ENCODE measurements at regions not wholly inside any gene's neighbourhood (a gene's known extent, or its start where the extent isn't known, plus 50 kb on each side); places are given as distances from the start of the nearest gene placed in this dataset.

GRCh38 chr2:104016801-104017200 is 837.1 kb upstream of the POU3F3 start:
- POLR2A ChIA-PET = no interaction called here
- no TSS peak for BruUV-seq (replicated peaks)
- no peak overlapping the region for H2AFZ ChIP-seq (ENCODE audit: low read depth, low read length, poor library complexity, severe bottlenecking)

More at GRCh38 chr2:104016801-104017200, 837.1 kb upstream of the POU3F3 start:
- H3K9me3 ChIP-seq (ENCODE audit: control insufficient read depth in 1 of 2, insufficient read depth in 1 of 2, low read depth in 1 of 2, low read length in 2 of 2) = peaks cover 6 to 8% of the 10 kb centered on the region in 2 experiments; a peak in 2 of 4 replicates
- ATAC-seq (no peak), DNase-seq (ENCODE audit: low read depth, low spot score) (no peak)
- H3K9ac ChIP-seq (ENCODE audit: low read length) = no peak overlapping the region
- no peak overlapping the region for H3K4me2 ChIP-seq (ENCODE audit: low read length)
- H3K9me2 ChIP-seq (ENCODE audit: insufficient read depth) = no peaks in the 10 kb centered on the region
- H3K79me2 ChIP-seq (ENCODE audit: insufficient read depth, low read length) = no peaks in the 10 kb centered on the region
- no peaks in the 10 kb centered on the region for H3K36me3 ChIP-seq (ENCODE audit: control insufficient read depth in 1 of 2, insufficient read depth in 2 of 2, low read length in 2 of 2)
- H3K27me3 ChIP-seq (ENCODE audit: insufficient read depth, low read length) = no peaks in the 10 kb centered on the region
- ChIA-PET CTCF (no interaction called here), RAD21 (ENCODE audit: low non-redundant PET in 1 of 2, low total read pairs in 2 of 2, uncharacterized antibody in 2 of 2, unreplicated experiment in 2 of 2) (no interaction called here)
- intact Hi-C loops (cut with micrococcal nuclease) = no loop called here
- H3K4me1 ChIP-seq (ENCODE audit: control insufficient read depth in 1 of 2, insufficient read depth in 2 of 2, low read length in 2 of 2) = no peaks in the 10 kb centered on the region
- H3K4me3 ChIP-seq (replicated peaks in 1 of 2; ENCODE audit: low read depth in 1 of 2, low read length in 2 of 2) = no peak overlapping the region
- TF ChIP-seq ATF3 (IDR thresholded peaks at IDR 0.05) = no peak
- no peak for TF ChIP-seq CTCF (IDR thresholded peaks at IDR 0.05 in 2 of 3, conservative IDR thresholded peaks at IDR 0.05 in 1 of 3; ENCODE audit: borderline replicate concordance in 1 of 3, insufficient read depth in 1 of 3, low read depth in 2 of 3, low read length in 2 of 3)
- TF ChIP-seq EZH2 (IDR thresholded peaks at IDR 0.05) = no peak
- TF ChIP-seq ZBTB33 (IDR thresholded peaks at IDR 0.05; ENCODE audit: extremely low read depth, insufficient replicate concordance, low read length) = no peak
- TF ChIP-seq ZFX (IDR thresholded peaks at IDR 0.05) = no peak
- no peak for TF ChIP-seq POLR2A (IDR thresholded peaks at IDR 0.05; ENCODE audit: borderline replicate concordance, extremely low read depth, insufficient read depth, insufficient read length)
- TF ChIP-seq TCF7L2 (IDR thresholded peaks at IDR 0.05; ENCODE audit: borderline replicate concordance, extremely low read depth, insufficient read depth, insufficient read length) = no peak
- TF ChIP-seq CEBPB (IDR thresholded peaks at IDR 0.05; ENCODE audit: low read depth) = no peak
- TF ChIP-seq YY1 (IDR thresholded peaks at IDR 0.05; ENCODE audit: extremely low read depth, insufficient replicate concordance, low read depth, low read length) = no peak
- TF ChIP-seq REST (IDR thresholded peaks at IDR 0.05; ENCODE audit: low read depth) = no peak
- TF ChIP-seq FOSL1 (IDR thresholded peaks at IDR 0.05; ENCODE audit: low read depth) = no peak
- TF ChIP-seq SP1 (IDR thresholded peaks at IDR 0.05; ENCODE audit: low read depth) = no peak
- TF ChIP-seq SIN3A (IDR thresholded peaks at IDR 0.05; ENCODE audit: low read depth) = no peak
- no peak for TF ChIP-seq JUND (IDR thresholded peaks at IDR 0.05)
- TF ChIP-seq RAD21 (IDR thresholded peaks at IDR 0.05; ENCODE audit: low read depth) = no peak
- no peaks in the 10 kb centered on the region for H4K20me1 ChIP-seq (ENCODE audit: insufficient read depth)
- H3K27ac ChIP-seq (ENCODE audit: low read depth, low read length) = no peak overlapping the region
